AG04450 (cell line): ENCODE measurements at regions not wholly inside any gene's neighbourhood (a gene's known extent, or its start where the extent isn't known, plus 50 kb on each side); places are given as distances from the start of the nearest gene placed in this dataset.

Experiments used
- CTCF ChIA-PET: fragments of 300-600, 350-600 bp; formaldehyde crosslinking; extraction: SDS; loops from one replicate; lab custom pipeline; 2022; ENCODE audit warnings: antibody characterized with exemption, inconsistent platforms; lab: Charles Lee
- POLR2A ChIA-PET: fragments of 350-600 bp; formaldehyde crosslinking; extraction: SDS; loops from one replicate; lab custom pipeline; 2021; ENCODE audit warnings: antibody characterized with exemption, inconsistent platforms; lab: Yijun Ruan, JAX
- DNase-seq: peaks from one replicate; pipeline ENCODE4 v3.0.0-alpha.2; 2011; ENCODE audit warnings: low read depth, low spot score
- H3K27ac ChIP-seq: one replicate; pipeline ENCODE4 v1.5.1; 2012; ENCODE audit warnings: low read depth, low read length, control low read depth
- H3K27me3 ChIP-seq: one replicate; pipeline ENCODE4 v1.6.0; 2012; ENCODE audit warnings: low read length; ENCODE audit not compliant: control insufficient read depth, insufficient read depth
- H3K4me3 ChIP-seq: 2 replicates; pipeline ENCODE4 v1.5.1; 2011; ENCODE audit warnings: mild to moderate bottlenecking, low read depth, low read length, control low read depth
- H3K9me3 ChIP-seq: 2 replicates; pipeline ENCODE4 v1.5.1; 2012; ENCODE audit warnings: low read length; ENCODE audit not compliant: control insufficient read depth, insufficient read depth
- TF ChIP-seq, protein P1 (sequence below): IDR thresholded peaks from 2 replicates; pipeline ENCODE4 v1.5.1; 2011; ENCODE audit warnings: low read depth, low read length, control low read depth, inconsistent platforms

DNA sequence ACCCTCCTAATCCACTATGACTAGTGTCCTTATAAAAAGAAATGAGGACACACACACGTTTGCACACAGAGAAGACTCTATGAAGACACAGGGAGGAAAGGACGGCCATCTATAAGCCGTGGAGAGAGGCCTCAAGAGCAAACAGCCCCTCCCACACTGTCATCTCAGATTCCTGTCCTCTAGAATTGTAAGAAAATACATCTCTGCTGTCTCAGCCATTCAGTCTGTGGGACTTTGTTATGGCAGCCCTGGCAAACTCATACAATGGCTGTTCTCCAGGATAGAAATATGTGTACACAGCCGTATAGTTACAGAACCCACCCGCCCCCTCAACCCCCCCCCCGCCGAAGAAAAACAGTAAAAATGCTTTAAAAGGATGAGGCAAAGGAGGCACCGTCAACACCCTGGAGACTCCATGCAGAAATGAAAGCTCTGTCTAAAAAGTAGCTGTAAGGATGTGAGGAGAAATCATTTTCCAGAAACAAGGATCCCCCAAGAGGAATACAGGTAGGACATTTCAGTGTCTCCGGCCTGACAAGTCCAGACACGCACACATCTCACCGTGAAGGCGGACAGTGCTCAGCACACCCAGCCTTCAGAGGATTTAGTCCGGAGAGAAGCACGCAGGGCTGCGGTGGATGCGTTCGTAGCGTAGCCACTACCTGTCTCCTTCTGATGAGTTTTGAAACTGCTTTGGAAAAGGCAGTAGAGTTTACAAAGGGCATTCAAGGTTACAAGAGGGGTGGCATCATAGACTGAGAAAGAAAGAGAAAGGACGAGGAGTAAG lies 110.8 kb upstream of the ERCC6L2 start:
- ChIA-PET POLR2A (no interaction called here), CTCF (no interaction called here)
- H3K27me3 ChIP-seq = no peaks in the 10 kb centered on the region
- TF ChIP-seq, protein P1, sequence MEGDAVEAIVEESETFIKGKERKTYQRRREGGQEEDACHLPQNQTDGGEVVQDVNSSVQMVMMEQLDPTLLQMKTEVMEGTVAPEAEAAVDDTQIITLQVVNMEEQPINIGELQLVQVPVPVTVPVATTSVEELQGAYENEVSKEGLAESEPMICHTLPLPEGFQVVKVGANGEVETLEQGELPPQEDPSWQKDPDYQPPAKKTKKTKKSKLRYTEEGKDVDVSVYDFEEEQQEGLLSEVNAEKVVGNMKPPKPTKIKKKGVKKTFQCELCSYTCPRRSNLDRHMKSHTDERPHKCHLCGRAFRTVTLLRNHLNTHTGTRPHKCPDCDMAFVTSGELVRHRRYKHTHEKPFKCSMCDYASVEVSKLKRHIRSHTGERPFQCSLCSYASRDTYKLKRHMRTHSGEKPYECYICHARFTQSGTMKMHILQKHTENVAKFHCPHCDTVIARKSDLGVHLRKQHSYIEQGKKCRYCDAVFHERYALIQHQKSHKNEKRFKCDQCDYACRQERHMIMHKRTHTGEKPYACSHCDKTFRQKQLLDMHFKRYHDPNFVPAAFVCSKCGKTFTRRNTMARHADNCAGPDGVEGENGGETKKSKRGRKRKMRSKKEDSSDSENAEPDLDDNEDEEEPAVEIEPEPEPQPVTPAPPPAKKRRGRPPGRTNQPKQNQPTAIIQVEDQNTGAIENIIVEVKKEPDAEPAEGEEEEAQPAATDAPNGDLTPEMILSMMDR = no peak
- peak overlapping the region; percentile 7; the same call in 1 of the 2 replicates for H3K4me3 ChIP-seq
- no peaks in the 10 kb centered on the region for H3K9me3 ChIP-seq
- no peak for DNase-seq
- peak overlapping the region; percentile 3 for H3K27ac ChIP-seq

DNA sequence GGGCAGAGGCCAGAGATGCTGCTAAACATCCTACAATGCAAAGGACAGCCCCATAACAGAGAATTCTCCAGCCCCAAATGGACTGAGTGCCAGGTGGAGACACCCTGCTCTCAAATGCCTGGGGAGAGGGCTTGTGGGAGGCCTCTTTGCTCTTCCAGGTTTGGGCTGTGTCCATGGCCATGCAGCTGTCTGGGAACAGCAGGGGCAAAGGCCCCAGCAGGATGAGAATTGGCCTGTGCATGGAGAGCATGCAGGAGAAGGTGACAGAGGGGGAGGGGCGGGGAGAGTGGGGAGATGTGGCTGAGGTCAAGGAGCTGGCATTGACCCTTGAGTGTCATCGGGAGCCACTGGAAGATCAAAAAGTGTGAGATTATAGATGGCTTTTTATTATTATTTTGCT lies 111.5 kb upstream of the ERCC6L2 start:
- CTCF ChIA-PET = no interaction called here
- H3K27ac ChIP-seq = no peak overlapping the region
- no peaks in the 10 kb centered on the region for H3K27me3 ChIP-seq
- no peak overlapping the region for H3K4me3 ChIP-seq
- TF ChIP-seq, protein P1 = no peak
- POLR2A ChIA-PET = no interaction called here
- DNase-seq = no peak
- no peaks in the 10 kb centered on the region for H3K9me3 ChIP-seq

DNA sequence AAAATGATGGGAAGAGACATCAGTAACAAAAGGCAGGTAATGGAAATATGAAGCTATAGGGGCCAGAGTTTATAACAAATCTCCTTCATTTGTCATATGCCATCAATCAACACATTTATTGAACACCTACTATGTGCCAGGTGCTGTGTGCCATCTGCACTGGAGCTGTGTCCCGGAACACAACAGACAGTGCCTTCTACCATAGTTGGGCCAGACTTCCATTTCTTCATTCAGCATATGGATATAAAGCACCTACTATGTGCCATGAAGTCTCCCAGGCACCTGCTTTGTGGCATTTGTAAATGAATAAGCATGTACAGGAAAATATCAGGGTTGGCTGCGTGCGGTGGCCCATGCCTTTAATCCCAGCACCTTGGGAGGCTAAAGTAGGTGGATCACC lies 112.5 kb upstream of the ERCC6L2 start:
- ChIA-PET CTCF (interaction anchor here (0.6 kb wide), 1 partner anchor 24 kb away, joined by 6 read pairs; no protein-coding TSS in a partner anchor), POLR2A (no interaction called here)

DNA sequence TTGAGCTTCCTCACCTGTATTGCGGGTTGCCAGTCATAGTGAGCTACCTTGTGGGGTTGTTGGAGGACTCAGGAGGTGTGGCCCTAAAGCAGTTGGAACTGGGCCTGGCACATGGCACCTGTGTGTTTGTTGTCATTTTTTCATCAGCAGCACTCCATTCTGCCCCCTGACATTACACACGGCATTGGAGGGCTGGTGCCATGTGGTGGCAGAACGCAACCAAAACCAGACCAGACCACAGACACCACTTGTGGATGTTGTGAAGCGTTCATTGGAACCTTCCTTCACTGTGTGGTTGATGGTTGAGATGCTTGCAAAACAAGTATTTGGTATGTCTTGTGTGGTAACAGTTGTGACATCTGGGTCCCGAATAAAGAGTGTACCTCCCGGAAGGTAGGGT lies 113.2 kb upstream of the ERCC6L2 start:
- ChIA-PET POLR2A (no interaction called here), CTCF (interaction anchor here (0.6 kb wide), 2 partner anchors 23 to 455 kb away, joined by 4 to 6 read pairs; no protein-coding TSS in a partner anchor)
- no peak overlapping the region for H3K4me3 ChIP-seq
- no peak for DNase-seq
- no peak overlapping the region for H3K27ac ChIP-seq
- no peaks in the 10 kb centered on the region for H3K27me3 ChIP-seq
- no peaks in the 10 kb centered on the region for H3K9me3 ChIP-seq
- TF ChIP-seq, protein P1 = no peak

More for the DNA sequence above, 112.5 kb upstream of the ERCC6L2 start:
- TF ChIP-seq, protein P1 = no peak
- no peak overlapping the region for H3K27ac ChIP-seq
- H3K9me3 ChIP-seq = no peaks in the 10 kb centered on the region
- no peak for DNase-seq
- H3K27me3 ChIP-seq = no peaks in the 10 kb centered on the region
- no peak overlapping the region for H3K4me3 ChIP-seq

DNA sequence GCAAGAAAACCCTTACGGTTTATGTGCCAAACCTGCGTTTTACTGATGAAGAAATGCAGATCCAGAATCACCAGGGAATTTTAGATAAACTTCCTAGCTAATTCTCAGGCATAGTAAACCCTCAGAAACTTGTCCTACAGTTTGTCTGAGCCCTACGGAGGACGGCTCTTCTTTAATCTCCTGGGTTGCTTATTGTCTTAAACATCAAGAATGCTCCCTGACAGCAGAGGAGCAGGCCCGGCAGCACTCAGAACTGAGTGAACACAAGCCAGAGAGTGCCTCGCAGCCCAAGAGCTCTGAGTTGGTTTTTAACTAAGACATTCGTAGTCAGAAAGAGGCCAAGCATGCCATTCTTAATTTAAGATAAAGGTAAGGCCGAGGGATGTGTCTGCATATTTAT lies 114.7 kb upstream of the ERCC6L2 start:
- TF ChIP-seq, protein P1 = no peak
- Histone ChIP-seq H3K9me3 (no peaks in the 10 kb centered on the region), H3K4me3 (no peak overlapping the region), H3K27ac (no peak overlapping the region), H3K27me3 (no peaks in the 10 kb centered on the region)
- no peak for DNase-seq
- ChIA-PET POLR2A (no interaction called here), CTCF (interaction anchor here (1.4 kb wide), 1 partner anchor 10 kb away, joined by 4 read pairs; no protein-coding TSS in a partner anchor)
